Kidney (tissue), 13 donors: ENCODE measurements at regions not wholly inside any gene's neighbourhood (a gene's known extent, or its start where the extent isn't known, plus 50 kb on each side); places are given as distances from the start of the nearest gene placed in this dataset.

Experiments
- DNase-seq, 5 donors: peaks; one replicate each; pipeline ENCODE4 v3.0.0-alpha.2; 2013 to 2020
- FAIRE-seq: peaks from 2 replicates; lab custom pipeline; 2012; peaks lifted over from hg19 to GRCh38; lab: Jason Lieb, UNC
- H3K27ac ChIP-seq, 2 donors: one replicate each; pipeline ENCODE4 v1.7.0; 2013; ENCODE audit warnings: low read depth in 2 of 2, low read length in 2 of 2, inconsistent platforms in 1 of 2
- H3K27me3 ChIP-seq: one replicate; pipeline ENCODE4 v1.7.1; 2013; ENCODE audit warnings: low read length, inconsistent platforms; ENCODE audit not compliant: control insufficient read depth, insufficient read depth
- H3K36me3 ChIP-seq, 3 donors: one replicate each; pipeline versions ENCODE4 v1.7.0 to v1.7.1; 2013; ENCODE audit warnings: low read length in 3 of 3, control low read depth in 1 of 3, inconsistent platforms in 1 of 3; ENCODE audit not compliant: insufficient read depth in 3 of 3, control insufficient read depth in 2 of 3
- H3K4me1 ChIP-seq, 3 donors: one replicate each; pipeline versions ENCODE4 v1.7.0 to v1.7.1; 2013; ENCODE audit warnings: low read length in 3 of 3, inconsistent platforms in 1 of 3, low read depth in 1 of 3; ENCODE audit not compliant: control insufficient read depth in 2 of 3, insufficient read depth in 2 of 3
- H3K4me3 ChIP-seq, 3 donors: one replicate each; pipeline versions ENCODE4 v1.7.0 to v1.8.1; 2013; ENCODE audit warnings: low read length in 3 of 3, control low read depth in 1 of 3, inconsistent platforms in 1 of 3
- H3K9ac ChIP-seq, 3 donors: one replicate each; pipeline versions ENCODE4 v1.7.0 to v1.7.1; 2013; ENCODE audit warnings: low read length in 3 of 3, control low read depth in 1 of 3, inconsistent platforms in 1 of 3
- H3K9me3 ChIP-seq, 3 donors: one replicate each; pipeline versions ENCODE4 v1.7.0 to v1.7.1; 2013; ENCODE audit warnings: low read length in 3 of 3, control low read depth in 1 of 3, inconsistent platforms in 1 of 3; ENCODE audit not compliant: control insufficient read depth in 2 of 3, insufficient read depth in 1 of 3
- CTCF ChIP-seq: IDR thresholded peaks from 3 replicates; pipeline ENCODE4 v1.5.1; 2012; ENCODE audit warnings: mild to moderate bottlenecking, moderate library complexity, borderline replicate concordance; ENCODE audit not compliant: insufficient read depth; ENCODE audit errors: extremely low read depth
- intact Hi-C: fragments of 100-400 bp; cut with DNase I; formaldehyde crosslinking; loops from one replicate; pipeline ENCODE4 v1.11.1; 2022
- donor health status: control.
- donor health status: control.
- donor health status: control.
- donor health status: control.
- donor health status: control.
- donor health status: DM: yes; HTN: yes; CAD: no.
- donor health status: Normal renal cell carcinoma (clear cell type).

- H3K9ac ChIP-seq = no peak overlapping the region
- H3K27me3 ChIP-seq = no peaks in the 10 kb centered on the region
- H3K36me3 ChIP-seq = no peaks in the 10 kb centered on the region
- intact Hi-C loops = no loop called here
- no peaks in the 10 kb centered on the region for H3K9me3 ChIP-seq
- FAIRE-seq (peak; percentile 95), DNase-seq (no peak)
- H3K4me1 ChIP-seq = no peaks in the 10 kb centered on the region
- no peak overlapping the region for H3K4me3 ChIP-seq
- H3K27ac ChIP-seq = no peak overlapping the region
- TF ChIP-seq CTCF = peak; percentile 28
Observed at GRCh38 chrX:147838465-147839131, 73.1 kb upstream of the FMR1 start.

DNA sequence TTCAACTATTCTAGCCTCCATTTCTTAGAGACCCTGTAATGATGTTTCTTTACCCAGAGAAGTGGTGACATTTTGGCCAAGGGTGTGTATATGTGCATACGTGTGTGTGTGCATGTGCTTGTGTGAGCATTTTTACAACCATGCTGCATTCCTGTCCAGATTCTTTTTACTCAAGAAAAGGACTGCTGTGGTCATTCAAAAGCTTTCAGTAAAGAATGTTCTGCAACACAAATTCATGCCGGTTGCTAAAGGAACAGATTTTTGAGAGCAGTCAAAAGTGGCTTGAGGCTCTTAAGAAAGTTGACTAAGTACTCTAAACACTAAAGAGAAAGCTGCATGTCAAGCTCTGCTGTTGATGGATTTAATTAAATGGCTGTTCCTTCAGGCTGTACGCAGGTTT lies 65.0 kb upstream of the FMR1 start:
- Histone ChIP-seq H3K27ac (no peak overlapping the region), H3K9me3 (no peaks in the 10 kb centered on the region), H3K36me3 (no peaks in the 10 kb centered on the region), H3K9ac (no peak overlapping the region), H3K4me1 (no peaks in the 10 kb centered on the region), H3K4me3 (no peak overlapping the region), H3K27me3 (no peaks in the 10 kb centered on the region)
- no peak for TF ChIP-seq CTCF
- DNase-seq = peak in 2 of 5 donors; percentile 9 to 21
- FAIRE-seq = no peak
- intact Hi-C loops = no loop called here

DNA sequence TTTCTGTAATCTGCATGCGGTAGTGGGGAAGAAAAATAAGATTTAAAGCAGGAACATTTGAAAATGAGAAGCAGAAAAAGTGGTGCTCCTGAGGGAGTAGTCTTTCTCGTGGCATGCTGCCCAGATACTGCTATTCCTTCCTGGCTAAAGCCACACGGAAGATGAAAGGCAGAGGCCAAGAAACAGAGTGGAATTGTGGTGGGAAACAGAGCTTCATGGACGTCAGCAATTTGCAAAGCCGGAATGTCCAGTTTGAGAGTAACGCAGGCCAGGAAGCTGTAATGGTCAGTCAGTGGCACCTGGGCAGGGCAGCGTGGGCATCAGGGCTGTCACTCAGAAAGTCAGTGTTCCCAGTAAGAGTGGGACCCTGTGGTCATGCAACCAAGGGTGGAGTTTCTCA lies 63.7 kb upstream of the FMR1 start:
- H3K9me3 ChIP-seq = no peaks in the 10 kb centered on the region
- FAIRE-seq (no peak), DNase-seq (peak in 2 of 5 donors; percentile 13 to 25)
- H3K27me3 ChIP-seq = no peaks in the 10 kb centered on the region
- H3K27ac ChIP-seq = no peak overlapping the region
- no peaks in the 10 kb centered on the region for H3K4me1 ChIP-seq
- H3K36me3 ChIP-seq = no peaks in the 10 kb centered on the region
- intact Hi-C loops = no loop called here
- no peak for TF ChIP-seq CTCF
- H3K9ac ChIP-seq = no peak overlapping the region
- no peak overlapping the region for H3K4me3 ChIP-seq
